ENCODE measurements at regions not wholly inside any gene's neighbourhood (a gene's known extent, or its start where the extent isn't known, plus 50 kb on each side); places are given as distances from the start of the nearest gene placed in this dataset.

GRCh38 chrX:26083093-26083492 is 55.0 kb upstream of the MAGEB18 start:
- TF ChIP-seq CTCF (conservative IDR thresholded peaks at IDR 0.05; ENCODE audit: low read depth, low read length) (no peak), EZH2 (IDR thresholded peaks at IDR 0.05; ENCODE audit: borderline replicate concordance, low read depth, low read length, poor library complexity, severe bottlenecking) (no peak)
